Testis (tissue), 2 donors: ENCODE measurements at regions not wholly inside any gene's neighbourhood (a gene's known extent, or its start where the extent isn't known, plus 50 kb on each side); places are given as distances from the start of the nearest gene placed in this dataset.

Source experiments
- DNase-seq: peaks from one replicate; pipeline ENCODE4 v3.0.0-alpha.2; 2019
- H3K27ac ChIP-seq, 2 donors: fragments of 200-600 bp; sonication (generic); one replicate each; pipeline ENCODE4 v1.5.1; 2019
- H3K27me3 ChIP-seq: fragments of 200-600 bp; sonication (generic); one replicate; pipeline ENCODE4 v1.5.1; 2019
- H3K36me3 ChIP-seq: fragments of 200-600 bp; sonication (generic); one replicate; pipeline ENCODE4 v1.5.1; 2017; ENCODE audit warnings: low read depth; ENCODE audit errors: missing control alignments
- H3K4me1 ChIP-seq: fragments of 200-600 bp; sonication (generic); one replicate; pipeline ENCODE4 v1.5.1; 2019
- H3K4me3 ChIP-seq, 2 donors: fragments of 200-600 bp; sonication (generic); one replicate each; pipeline ENCODE4 v1.5.1; 2017 to 2019
- H3K9me3 ChIP-seq: fragments of 200-600 bp; sonication (generic); one replicate; pipeline ENCODE4 v1.5.1; 2017
- POLR2A ChIP-seq: fragments of 450-650 bp; IDR thresholded peaks from one replicate; pipeline ENCODE4 v1.6.1; 2017; ENCODE audit warnings: antibody characterized with exemption, mild to moderate bottlenecking, moderate library complexity
- WGBS, 2 donors: methylation state at CpG; one replicate each; pipeline ENCODE4 v1.1.5; 2018; 5-methylcytosine and 5-hydroxymethylcytosine counted together
- intact Hi-C: fragments of 100-400 bp; cut with DNase I; formaldehyde crosslinking; loops from one replicate; pipeline ENCODE4 v1.15.1; 2023; ENCODE audit warnings: low total_unique reads
- TF ChIP-seq, protein P1 (sequence below), 3 experiments: fragments of 450-650 bp in 2 of 3; fragments of 200-600 bp in 1 of 3; sonication (generic) in 1 of 3; IDR thresholded peaks; one replicate each; pipeline ENCODE4 v1.5.1; 2016 to 2019; ENCODE audit warnings: antibody characterized with exemption in 3 of 3, mild to moderate bottlenecking in 2 of 3, moderate library complexity in 1 of 3

GRCh38 chr13:107864543-107865317, 350.6 kb downstream of the LIG4 start:
- Histone ChIP-seq H3K36me3 (no peaks in the 10 kb centered on the region), H3K4me1 (no peaks in the 10 kb centered on the region), H3K27me3 (no peaks in the 10 kb centered on the region), H3K27ac (no peak overlapping the region), H3K9me3 (no peaks in the 10 kb centered on the region), H3K4me3 (no peak overlapping the region)
- intact Hi-C loops, result no loop called here
- peak; percentile 65 for DNase-seq
- 20 to 23% methylated on average over 10 of the region's 10 CpGs for WGBS, 2 donors
- no peak for TF ChIP-seq POLR2A
- TF ChIP-seq, protein P1, sequence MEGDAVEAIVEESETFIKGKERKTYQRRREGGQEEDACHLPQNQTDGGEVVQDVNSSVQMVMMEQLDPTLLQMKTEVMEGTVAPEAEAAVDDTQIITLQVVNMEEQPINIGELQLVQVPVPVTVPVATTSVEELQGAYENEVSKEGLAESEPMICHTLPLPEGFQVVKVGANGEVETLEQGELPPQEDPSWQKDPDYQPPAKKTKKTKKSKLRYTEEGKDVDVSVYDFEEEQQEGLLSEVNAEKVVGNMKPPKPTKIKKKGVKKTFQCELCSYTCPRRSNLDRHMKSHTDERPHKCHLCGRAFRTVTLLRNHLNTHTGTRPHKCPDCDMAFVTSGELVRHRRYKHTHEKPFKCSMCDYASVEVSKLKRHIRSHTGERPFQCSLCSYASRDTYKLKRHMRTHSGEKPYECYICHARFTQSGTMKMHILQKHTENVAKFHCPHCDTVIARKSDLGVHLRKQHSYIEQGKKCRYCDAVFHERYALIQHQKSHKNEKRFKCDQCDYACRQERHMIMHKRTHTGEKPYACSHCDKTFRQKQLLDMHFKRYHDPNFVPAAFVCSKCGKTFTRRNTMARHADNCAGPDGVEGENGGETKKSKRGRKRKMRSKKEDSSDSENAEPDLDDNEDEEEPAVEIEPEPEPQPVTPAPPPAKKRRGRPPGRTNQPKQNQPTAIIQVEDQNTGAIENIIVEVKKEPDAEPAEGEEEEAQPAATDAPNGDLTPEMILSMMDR (IDR thresholded peaks at IDR 0.05), result no peak

- Histone ChIP-seq H3K4me3 (no peak overlapping the region), H3K36me3 (no peaks in the 10 kb centered on the region), H3K4me1 (no peaks in the 10 kb centered on the region), H3K27me3 (no peaks in the 10 kb centered on the region), H3K27ac (no peak overlapping the region), H3K9me3 (no peaks in the 10 kb centered on the region)
- no peak for DNase-seq
- TF ChIP-seq, protein P1 (IDR thresholded peaks at IDR 0.05), result no peak
- no peak for TF ChIP-seq POLR2A
- WGBS, 2 donors, result 90 to 93% methylated on average over 3 of the region's 3 CpGs
- intact Hi-C loops, result no loop called here
Measured at GRCh38 chr13:107860284-107860683, 355.1 kb downstream of the LIG4 start.

DNA sequence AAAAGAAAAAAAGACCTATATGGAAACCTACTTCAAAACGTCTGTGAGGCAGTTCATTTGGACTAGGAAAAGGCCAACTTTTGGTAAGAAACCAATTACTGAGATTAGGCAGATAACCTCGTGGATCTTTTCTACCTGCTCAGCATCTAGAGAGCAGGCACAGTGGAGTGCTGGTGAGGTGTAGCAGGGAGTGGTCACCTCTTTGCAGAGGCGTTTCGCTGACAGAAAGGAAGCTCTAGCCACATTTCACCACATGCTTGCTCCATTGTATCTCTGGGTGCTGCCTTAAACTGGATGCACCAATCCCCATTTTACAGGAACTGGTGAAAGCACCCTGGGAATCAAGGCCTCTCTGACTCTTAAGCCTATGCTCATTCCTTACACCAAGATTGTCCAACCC, 360.5 kb downstream of the LIG4 start:
- 78 to 85% methylated on average over 4 of the region's 4 CpGs for WGBS, 2 donors
- Histone ChIP-seq H3K27ac (no peak overlapping the region), H3K9me3 (no peaks in the 10 kb centered on the region), H3K36me3 (no peaks in the 10 kb centered on the region), H3K27me3 (no peaks in the 10 kb centered on the region), H3K4me3 (no peak overlapping the region), H3K4me1 (no peaks in the 10 kb centered on the region)
- TF ChIP-seq, protein P1 (IDR thresholded peaks at IDR 0.05), result no peak
- TF ChIP-seq POLR2A, result no peak
- intact Hi-C loops, result no loop called here
- no peak for DNase-seq

GRCh38 chr13:107852072-107852471, 363.3 kb downstream of the LIG4 start:
- no peak for DNase-seq
- H3K36me3 ChIP-seq, result no peaks in the 10 kb centered on the region
- no peak overlapping the region for H3K27ac ChIP-seq
- H3K4me3 ChIP-seq, result no peak overlapping the region
- no peak for TF ChIP-seq POLR2A
- TF ChIP-seq, protein P1 (IDR thresholded peaks at IDR 0.05), result no peak
- H3K4me1 ChIP-seq, result no peaks in the 10 kb centered on the region
- H3K27me3 ChIP-seq, result no peaks in the 10 kb centered on the region
- intact Hi-C loops, result no loop called here
- H3K9me3 ChIP-seq, result no peaks in the 10 kb centered on the region
- WGBS, 2 donors, result 85 to 95% methylated on average over 2 of the region's 2 CpGs

DNA sequence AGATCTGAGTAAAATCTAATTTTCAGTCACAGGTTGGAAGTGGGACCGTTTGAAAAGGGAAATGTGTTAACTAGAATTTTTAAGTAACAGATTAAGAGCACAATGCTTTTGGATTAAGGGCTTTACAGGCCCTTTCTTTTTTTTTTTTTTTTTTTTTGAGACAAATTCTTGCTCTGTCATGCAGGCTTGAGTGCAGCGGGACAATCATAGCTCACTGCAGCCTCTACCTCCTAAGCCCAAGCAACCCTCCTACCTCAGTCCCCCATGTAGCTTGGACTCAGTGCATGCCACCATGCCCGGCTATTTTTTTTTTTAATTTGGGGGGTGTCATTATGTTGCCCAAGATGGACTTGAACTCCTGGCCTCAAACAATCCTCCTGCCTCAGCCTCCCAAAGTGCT, 363.7 kb downstream of the LIG4 start:
- Histone ChIP-seq H3K36me3 (no peaks in the 10 kb centered on the region), H3K27ac (no peak overlapping the region), H3K4me3 (no peak overlapping the region), H3K9me3 (no peaks in the 10 kb centered on the region), H3K27me3 (no peaks in the 10 kb centered on the region), H3K4me1 (no peaks in the 10 kb centered on the region)
- no peak for TF ChIP-seq POLR2A
- no peak for DNase-seq
- 82 to 88% methylated on average over 3 of the region's 3 CpGs for whole genome bisulfite sequencing, 2 donors
- intact Hi-C loops, result no loop called here
